Activated CD8-positive, alpha-beta memory T cell treated with anti-CD3 and anti-CD28 coated beads for 4 hours (primary cell): ENCODE measurements at regions not wholly inside any gene's neighbourhood (a gene's known extent, or its start where the extent isn't known, plus 50 kb on each side); places are given as distances from the start of the nearest gene placed in this dataset.
"Not testable (repeated sequence)": the region's sequence is repeated elsewhere in the genome, so short reads cannot be mapped to it uniquely, and the experiment has no call there.

ENCODE experiments used
- DNase-seq, 2 donors: peaks; one replicate each; pipeline ENCODE4 v3.0.0-alpha.2; 2020; ENCODE audit warnings: low read depth in 2 of 2

- no peak for DNase-seq
Observed at GRCh38 chr14:86084097-86084496, 554.2 kb downstream of the FLRT2 start.

GRCh38 chr14:86083616-86084015 is 553.7 kb downstream of the FLRT2 start:
- DNase-seq: no peak

DNA sequence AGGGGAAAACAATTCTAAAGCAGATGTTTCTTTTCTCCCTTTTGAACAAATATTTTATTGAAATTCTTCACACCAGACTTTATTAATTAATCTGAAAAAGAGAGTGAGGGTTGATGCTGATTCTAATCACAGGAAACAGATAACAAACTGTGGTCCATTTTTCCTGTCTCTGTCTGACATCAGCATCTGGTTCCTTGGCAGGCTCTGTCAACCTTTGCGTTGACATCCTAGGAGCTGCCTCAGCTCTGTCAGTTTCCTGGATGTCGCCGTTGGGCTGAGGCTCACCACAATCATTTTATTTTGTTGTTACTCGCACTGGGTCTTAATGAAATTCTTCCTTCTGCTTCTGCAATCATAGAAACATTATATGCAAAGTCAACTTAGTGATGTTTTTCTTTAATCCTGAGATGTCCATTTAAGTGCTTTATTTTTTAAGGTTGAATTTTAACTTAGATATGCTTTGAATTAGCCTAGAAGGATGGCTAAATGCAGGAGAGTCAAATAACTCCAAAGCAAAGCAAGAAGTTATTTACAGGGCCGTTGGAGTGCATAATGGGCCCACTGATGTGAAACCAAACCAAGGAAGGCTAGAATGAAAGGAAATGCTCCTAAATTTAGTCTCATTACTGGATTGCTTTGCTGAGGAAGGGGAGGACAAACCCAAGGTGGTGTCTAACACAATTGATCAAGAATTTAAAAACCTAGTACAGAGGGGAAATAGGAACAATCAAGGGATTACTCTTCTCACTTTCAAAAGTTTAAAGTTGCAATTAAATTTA is 542.4 kb downstream of the FLRT2 start:
- no peak for DNase-seq

- no peak for DNase-seq
Observed at GRCh38 chr14:86066651-86067050, 536.7 kb downstream of the FLRT2 start.

DNA sequence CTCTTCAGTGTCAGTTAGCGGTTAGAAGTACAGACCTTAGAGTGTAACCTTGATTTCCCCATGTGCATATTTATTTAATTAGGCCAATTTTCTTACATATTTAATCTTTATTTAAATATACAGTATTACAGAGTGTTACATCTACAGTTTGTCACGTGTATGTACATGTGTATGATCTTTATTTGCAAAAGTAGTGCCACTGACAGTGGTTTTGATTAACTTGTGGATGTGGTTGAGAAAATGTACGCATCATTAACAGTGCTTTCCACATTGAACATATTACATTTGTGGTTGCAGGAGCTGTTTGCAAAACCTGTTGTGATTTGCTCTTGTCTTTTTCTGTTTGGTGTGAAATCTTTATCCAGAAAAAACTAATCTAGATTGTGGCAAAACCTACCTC is 535.5 kb downstream of the FLRT2 start:
- no peak for DNase-seq

DNA sequence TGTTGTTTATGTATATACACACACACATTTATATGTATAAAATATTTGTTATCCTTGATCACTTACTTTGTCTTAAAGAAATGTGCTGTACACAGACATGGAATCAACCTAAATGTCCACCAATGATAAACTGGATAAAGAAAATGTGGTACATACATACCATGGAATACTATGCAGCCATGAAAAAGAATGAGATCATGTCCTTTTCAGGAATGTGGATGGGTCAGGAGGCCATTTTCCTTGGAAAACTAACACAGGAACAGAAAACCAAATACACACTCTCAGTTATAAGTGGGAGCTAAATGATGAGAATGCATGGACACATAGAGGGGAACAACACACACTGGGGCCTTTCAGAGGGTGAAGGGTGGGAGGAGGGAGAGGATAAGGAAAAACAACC is 534.7 kb downstream of the FLRT2 start:
- not testable (repeated sequence) for DNase-seq

DNA sequence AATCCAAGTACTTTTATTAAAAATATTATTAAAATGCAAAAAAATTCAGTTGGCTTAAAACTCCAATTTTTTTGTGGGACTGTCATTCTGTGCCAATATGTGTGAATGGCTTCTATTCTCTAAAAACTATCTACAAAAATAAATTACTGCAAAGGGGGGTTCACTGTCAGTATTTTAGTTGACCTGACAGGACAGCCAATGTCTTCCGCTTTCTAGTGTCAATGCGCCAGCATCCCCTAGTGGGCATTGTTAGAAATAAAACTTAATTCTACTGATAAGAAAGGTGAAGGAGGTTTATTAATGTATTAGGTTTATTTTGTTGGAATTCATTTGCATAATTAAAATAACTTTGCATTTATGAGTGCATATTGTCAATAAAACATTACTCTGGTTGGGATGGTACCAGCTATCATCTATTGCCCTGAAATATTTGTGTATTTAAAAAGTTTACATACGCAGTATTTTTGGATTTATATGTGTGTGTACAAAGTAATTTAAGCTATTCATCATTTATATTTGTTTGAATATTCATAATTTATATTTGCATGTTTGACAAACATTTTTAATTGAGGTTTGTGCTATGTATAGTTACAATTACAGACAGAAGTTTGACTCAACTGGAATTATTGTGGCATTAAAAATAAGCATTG is 527.2 kb downstream of the FLRT2 start:
- DNase-seq: no peak

DNA sequence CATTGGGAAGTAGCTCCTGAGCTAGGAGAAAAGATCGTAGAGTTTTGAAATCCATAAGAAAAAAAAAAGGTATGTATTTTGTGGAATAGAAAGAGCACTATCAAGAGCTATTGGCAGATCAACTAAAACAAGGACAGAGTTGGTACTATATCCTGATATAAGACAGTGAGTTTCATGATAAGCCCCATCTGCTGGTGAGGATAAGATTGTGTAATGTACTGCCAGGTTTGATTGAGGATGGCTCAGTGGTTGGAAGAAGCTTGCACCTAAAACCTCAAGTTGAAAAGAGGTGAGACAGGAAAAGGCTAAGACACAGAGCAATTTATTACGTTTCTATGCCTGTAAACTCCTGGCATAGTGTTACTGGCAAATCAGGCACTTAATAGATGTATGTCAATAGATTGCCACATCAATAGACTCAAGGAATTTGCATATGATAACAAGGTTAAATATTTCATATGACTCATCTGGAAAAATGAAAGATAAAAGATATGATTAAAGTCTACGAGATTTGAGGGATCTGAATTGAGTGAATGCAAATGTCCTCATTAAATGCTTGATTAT is 525.6 kb downstream of the FLRT2 start:
- DNase-seq: no peak

DNA sequence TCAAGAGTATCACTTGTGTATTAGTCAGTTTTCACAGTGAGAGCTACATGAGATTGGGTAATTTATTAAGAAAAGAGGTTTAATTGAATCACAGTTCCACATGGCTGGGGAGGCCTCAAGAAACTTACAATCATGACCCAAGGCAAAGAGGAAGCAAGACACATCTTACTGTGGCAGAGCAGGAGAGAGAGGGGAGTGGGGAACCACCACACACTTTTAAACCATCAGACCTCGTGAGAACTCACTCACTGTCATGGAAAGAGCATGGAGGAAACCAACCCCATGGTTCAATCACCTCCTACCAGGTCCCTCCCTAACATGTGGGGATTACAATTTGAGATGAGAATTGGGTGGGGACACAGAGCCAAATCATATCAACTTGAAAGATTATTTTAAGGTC is 522.9 kb downstream of the FLRT2 start:
- no peak for DNase-seq

- DNase-seq: no peak
Observed at GRCh38 chr14:86050757-86051156, 520.8 kb downstream of the FLRT2 start.

- no peak for DNase-seq
Observed at GRCh38 chr14:86050072-86050683, 520.2 kb downstream of the FLRT2 start.

DNA sequence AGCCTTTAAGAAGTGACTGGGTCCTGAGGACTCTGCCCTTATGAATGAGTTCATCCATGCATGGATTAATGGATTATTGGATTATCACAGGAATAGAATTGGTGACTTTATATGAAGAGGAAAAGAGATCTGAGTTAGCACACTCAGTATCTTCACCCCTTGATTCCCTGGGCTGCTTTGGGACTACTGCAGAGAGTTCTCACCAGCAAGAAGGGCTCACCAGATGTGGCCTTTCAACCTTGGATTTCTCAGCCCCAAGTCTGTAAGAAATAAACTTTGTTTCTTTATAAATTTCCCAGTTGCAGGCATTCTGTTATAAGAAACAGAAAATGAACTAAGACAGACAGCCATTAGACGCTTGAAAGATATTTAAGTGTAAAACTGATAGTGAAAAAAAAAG is 509.2 kb downstream of the FLRT2 start:
- DNase-seq: no peak

GRCh38 chr14:86038387-86039042 is 508.6 kb downstream of the FLRT2 start:
- no peak for DNase-seq

DNA sequence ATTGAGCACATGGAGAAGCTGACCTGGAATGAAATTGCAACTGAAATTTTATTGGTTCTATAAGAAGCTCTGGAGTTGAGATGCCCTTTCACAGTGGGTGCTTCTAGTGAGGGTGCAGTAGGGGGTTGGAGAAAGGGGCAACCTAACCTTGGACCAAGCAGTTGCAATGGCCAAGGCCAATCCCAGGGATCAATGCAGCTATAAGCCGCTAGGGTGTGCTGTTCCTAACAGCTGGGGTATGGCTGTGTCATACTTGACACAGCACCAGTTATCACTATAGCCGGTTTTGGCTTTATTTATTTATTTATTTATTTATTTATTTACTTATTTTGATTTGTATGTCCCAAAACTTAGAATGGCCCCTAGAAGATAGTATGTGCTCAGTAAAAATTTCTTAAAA is 505.9 kb downstream of the FLRT2 start:
- no peak for DNase-seq

GRCh38 chr14:86027990-86028389 is 498.0 kb downstream of the FLRT2 start:
- no peak for DNase-seq

DNA sequence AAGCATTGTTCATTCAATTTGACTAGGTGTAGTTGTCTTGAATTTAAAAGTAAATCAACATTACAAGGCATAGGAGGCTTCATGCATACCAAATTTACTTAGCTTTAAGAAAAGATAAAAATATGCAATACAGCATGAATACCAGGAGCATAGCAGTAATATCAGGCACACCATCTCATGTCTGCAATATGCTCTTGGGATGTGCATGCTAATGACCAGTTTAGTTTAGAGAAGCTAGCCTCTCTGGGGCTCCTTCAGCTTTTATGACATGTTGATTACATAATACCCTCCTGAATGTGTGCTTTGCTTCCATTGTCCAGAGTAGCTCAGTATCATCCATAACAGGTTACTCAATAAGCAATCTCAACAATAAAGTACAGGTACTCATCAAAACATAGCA is 497.2 kb downstream of the FLRT2 start:
- no peak for DNase-seq

DNA sequence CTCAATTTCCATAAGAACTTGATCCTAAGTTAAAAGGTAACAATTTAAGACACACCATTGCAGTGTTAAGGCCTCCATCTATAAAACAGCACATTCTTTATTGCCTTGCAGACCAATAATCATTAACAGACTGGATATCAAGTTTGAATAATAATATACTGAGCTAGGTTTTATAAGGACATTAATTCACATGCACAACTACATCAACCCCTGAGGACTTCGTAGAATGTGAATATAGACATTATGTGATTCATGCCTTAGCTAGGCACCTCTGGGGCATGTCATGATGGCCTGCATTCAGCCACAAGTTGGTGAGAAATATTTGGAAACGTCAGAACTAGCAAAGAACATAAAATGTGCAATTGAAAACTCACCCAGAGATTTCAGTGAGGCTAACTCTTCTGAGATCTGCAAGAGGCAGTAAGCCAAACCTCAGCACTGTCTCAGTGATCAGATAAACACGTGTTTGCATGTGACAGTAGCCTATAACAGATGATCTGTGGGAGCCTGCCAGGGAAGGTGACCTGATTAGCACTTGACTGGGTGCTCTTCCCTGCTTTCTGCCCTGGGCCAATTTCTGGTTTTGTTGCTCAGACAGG is 492.2 kb downstream of the FLRT2 start:
- DNase-seq: no peak

DNA sequence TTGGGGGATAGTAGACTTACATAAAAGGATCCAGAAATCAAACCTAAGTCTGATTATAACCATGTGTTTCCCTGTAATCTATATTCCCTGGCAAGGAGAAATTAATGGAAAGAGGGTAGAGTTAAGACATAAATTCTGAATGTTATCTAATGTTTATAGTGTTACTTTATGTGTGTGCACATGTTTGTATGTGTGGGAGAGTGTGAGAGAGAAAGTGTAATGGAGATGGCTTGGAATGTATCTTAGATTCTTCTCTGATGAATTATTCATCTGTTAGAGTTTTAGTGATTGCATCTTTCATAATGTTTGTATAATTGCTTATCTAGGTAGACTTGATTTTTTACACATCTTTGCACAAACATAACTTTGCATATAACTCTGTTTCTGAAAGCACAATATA is 490.9 kb downstream of the FLRT2 start:
- no peak for DNase-seq

- DNase-seq: no peak
Observed at GRCh38 chr14:86015941-86016340, 486.0 kb downstream of the FLRT2 start.

GRCh38 chr14:86015511-86015910 is 485.6 kb downstream of the FLRT2 start:
- DNase-seq: no peak

- DNase-seq: no peak
Observed at GRCh38 chr14:86013641-86014040, 483.7 kb downstream of the FLRT2 start.

DNA sequence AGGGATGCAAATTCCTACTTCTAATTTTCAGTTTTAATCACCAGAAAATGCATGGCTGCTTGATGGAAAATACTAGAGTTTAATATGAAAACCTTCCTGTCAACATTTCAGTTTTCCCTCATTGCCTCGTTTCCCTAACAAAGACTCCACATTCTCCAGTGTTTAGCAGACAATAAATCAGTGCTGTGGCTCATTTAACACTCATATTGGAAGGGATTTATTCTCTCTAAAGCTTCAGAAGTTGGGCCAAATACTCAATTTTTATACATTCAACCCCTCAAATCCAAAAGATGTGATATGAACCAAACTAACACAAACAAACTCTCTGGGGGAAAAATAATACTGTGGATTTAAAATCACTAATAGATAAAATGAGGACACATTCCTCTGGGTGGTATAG is 482.5 kb downstream of the FLRT2 start:
- no peak for DNase-seq
